22Rv1 (cell line): ENCODE measurements at regions not wholly inside any gene's neighbourhood (a gene's known extent, or its start where the extent isn't known, plus 50 kb on each side); places are given as distances from the start of the nearest gene placed in this dataset.

Source experiments
- ZFX ChIP-seq: fragments of 450-650 bp; IDR thresholded peaks from 2 replicates; pipeline ENCODE4 v1.6.1; 2017; ENCODE audit warnings: antibody characterized with exemption, borderline replicate concordance
- TF ChIP-seq, protein P1 (sequence below): fragments of 450-650 bp; IDR thresholded peaks from 2 replicates; pipeline ENCODE4 v1.5.1; 2017; ENCODE audit warnings: mild to moderate bottlenecking

DNA sequence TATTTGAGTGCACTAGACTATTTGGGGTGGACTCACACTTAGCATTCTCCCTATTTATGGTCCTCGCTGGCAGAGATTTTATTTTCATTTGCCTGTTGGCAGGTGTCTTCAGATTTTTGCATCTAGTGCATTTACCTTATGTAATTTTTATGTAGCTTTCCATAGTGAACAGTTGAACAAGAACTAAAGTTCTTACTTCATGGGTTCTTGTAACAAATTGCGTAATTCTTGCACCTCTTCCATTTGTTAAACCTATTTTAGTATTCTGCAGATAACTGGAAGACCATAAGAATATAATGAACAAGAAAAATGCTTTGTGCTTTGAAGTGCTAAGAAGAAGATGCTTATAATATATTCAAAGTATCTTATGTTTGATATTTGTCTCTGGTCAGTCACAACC is 252.8 kb upstream of the MMS22L start:
- TF ChIP-seq, protein P1, sequence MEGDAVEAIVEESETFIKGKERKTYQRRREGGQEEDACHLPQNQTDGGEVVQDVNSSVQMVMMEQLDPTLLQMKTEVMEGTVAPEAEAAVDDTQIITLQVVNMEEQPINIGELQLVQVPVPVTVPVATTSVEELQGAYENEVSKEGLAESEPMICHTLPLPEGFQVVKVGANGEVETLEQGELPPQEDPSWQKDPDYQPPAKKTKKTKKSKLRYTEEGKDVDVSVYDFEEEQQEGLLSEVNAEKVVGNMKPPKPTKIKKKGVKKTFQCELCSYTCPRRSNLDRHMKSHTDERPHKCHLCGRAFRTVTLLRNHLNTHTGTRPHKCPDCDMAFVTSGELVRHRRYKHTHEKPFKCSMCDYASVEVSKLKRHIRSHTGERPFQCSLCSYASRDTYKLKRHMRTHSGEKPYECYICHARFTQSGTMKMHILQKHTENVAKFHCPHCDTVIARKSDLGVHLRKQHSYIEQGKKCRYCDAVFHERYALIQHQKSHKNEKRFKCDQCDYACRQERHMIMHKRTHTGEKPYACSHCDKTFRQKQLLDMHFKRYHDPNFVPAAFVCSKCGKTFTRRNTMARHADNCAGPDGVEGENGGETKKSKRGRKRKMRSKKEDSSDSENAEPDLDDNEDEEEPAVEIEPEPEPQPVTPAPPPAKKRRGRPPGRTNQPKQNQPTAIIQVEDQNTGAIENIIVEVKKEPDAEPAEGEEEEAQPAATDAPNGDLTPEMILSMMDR: no peak
- no peak for TF ChIP-seq ZFX
